Glomerular visceral epithelial cell (primary cell): ENCODE measurements at regions not wholly inside any gene's neighbourhood (a gene's known extent, or its start where the extent isn't known, plus 50 kb on each side); places are given as distances from the start of the nearest gene placed in this dataset.

Experiments used
- DNase-seq: peaks from one replicate; pipeline ENCODE4 v3.0.0-alpha.2; 2016; ENCODE audit errors: extremely low spot score

DNA sequence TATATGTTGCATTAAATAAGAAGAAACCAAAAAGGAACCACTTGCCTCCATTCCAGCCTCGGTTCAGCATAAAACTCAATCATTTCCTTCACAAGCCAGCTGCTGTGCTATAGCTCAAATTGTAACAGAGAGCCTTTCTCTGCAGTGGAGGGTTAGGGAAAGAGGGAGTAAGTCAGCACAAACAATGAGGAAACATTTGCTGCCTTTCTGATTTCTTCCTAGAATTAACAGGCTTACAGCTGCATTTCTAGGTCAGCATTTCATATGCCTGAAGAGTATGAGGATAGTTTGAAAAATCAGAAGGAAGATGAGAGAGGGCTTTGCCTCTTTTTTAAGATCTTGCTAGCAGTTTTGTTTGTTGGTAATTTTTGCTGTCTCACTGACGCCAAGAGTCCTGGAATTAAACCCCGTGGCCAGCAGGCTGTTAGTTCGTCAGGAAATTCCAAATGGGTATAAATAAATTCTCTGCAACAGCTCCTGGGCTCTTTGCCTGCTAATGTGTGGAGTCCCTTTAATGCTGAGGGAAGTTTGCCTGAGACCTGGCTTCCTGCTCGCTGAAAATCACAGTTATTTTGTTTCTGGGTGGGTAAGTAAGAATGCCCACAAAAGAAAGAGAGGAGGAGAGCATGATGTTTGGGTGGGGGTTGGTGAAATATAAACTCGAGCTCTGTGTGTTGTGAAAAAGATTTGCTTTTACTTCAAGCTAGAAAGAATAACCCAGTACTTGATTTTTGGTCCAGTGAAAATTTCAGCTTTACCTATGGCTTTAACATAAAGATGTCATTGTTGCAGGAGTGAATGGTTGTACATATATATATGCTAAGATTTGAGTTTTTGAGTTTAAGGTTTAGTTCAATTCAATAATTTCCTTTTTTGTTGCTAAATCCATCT is 148.1 kb upstream of the DMRT1 start:
- peak; percentile 26 for DNase-seq

DNA sequence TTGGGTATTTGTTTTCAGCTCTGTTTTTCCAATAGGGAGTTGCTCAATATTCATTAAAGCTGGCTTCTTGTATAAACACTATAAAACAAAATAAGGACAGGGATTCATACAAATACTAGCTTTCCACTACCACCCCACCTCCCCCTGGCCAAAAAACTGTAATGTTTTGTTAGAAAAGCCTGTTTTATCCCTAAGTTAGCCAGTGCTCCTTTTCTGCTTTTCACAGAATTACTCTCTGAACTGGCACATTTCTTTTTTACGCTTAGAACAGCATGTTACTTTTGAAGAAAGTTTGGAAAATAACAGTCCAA is 147.4 kb upstream of the DMRT1 start:
- DNase-seq = no peak

DNA sequence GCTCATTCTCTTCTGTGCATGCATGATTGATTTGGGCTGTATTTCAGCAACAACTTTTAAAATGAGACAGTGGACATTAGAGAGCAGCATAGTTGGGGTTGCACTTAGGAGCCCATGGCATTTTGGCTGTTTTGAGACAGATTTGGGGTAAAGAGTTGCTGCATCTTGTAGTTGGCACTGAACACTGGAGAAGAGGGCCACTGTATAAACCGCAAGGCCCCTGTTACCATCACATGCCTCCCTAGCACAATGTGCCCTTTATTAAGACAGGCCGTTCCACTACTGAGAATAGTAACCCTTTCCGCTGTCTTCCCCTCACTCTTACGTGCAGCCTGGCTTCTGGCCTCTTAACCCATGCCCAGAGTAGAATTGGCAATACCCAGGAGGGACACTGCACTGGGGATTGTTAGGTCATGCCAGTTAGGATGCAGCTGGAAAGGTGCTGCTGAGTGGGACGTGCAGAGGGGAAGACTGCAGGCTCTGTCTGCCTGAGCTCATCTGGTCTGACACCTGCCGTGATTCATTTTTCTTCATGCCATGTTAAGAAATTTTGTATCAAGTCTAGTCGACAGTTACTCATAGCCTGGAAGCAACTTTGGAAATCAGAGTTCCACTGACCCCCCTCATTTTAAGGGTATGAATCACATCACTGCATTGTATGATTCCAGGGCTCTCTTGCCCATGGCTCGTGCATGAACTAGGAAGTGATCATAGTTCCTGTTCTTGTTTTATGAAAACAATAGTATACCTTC is 146.9 kb upstream of the DMRT1 start:
- DNase-seq = peak; percentile 90

DNA sequence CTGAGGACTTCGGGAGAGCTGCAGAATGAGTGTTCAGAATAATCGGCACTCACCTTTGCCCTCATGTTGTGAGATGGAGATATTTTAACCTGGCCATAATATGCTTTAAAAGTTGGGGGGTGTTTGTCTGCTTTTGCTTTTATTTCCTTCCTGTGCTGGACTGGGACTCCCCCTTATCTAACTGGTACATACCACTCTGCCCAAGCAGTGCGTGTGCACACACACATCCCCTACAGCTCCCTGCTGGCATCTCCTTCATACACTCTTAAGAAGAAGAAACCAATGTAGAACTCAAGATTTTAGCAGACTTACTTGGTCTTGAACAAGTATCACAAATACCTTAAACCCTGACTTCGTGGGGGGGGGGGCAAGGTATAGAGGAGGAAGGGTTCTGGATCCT is 146.2 kb upstream of the DMRT1 start:
- no peak for DNase-seq

DNA sequence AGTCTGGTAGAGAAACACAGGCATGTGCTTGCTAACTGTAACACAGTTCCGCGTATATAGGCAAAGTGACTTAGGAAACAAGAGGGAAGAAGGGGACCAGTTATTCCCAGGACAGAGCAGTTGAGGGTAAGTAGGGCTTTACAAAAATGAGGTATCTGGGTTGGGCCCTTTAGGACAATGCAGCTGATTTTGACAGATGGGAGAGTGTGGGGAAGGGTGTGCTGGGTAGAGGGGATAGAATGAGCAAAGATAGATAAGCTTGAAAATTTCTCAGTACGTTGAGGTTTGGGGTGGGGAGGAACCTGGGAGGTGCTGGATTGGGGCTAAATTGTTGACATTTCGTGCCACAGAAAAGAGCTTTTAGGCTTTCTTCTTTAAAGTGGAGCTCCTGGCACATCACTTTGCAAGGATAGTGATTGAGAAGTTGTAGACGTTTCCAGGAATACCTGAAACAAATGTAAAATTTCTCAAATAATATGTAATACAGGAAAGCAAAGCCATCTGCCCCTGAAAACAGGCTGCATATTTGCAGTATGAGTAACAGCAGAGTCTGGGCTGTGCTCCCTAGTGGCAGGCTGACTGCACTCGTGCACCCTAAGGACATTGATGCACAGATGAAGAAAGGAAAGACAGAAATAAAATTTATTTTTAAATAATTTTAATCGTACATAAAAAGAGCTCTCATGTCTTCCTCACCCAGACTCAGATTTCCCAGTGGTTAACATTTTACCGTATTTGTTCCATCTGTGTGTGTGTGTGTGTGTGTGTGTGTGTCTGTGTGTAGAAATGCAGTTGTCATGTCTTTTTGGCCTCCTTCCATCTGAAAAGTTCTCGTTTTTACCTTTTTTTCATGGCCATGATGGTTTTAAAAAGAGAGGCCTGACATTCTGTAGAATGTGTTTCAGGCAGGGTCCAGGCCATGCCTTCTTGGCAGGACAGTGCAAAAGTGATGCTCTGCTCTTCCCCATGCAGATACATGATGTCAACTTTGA is 144.9 kb upstream of the DMRT1 start:
- DNase-seq = peak; percentile 73

DNA sequence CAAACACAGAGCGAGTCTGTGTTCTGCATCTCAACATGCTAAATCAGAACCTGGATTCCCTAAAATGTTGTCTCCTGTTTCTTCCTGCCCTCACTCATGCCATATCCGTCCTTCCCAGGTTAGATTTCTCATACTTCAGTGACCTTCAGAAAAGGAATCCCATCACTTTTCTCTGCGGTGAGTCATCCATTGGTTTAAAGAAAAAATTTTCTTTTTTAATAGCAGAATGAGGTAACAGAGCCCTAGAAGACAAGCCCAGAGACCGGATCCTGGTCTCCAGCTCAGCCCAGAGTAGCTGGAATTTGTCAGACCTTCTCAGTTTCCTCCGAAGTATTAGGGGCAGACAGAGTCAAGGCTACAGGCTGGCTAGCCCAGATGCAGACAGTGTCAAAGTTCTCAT is 143.2 kb upstream of the DMRT1 start:
- peak; percentile 72 for DNase-seq

DNA sequence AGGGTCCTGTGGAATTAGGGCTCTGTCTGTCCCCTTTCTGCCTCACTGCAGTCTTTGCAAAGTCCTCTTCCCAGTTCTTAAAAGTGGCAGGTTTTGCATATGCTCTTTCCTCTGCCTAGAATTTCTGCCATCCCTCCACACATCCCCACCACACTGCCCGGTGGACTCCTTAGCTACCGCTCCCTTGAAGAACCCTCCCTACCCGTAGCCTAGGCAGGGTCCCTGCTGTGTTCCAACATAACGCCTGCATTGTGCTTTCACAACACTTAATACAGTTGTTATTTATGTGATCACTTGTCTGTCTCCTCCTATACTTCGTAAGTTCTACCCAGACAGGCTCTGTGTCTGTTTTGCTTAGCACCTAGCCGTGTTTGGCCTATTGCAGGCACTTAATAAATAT is 142.5 kb upstream of the DMRT1 start:
- no peak for DNase-seq

DNA sequence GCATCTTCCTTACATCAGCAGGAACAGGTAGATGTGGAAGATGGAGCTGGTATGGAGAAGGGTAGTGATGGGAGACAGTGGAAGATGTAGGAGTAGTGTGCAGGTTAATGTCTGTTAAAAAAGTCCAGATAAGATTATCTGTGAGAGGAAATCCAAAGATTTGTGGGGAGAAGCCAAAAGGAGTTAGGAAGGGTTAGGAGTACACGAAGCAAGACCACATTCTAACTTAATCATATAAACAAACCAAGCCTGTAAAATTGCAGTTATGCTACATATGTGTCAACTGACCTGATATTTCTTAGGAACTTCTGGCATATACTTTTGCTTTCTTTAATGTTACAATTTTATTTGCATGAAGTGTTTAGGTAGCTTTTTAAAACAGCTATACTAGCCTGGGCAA is 142.1 kb upstream of the DMRT1 start:
- DNase-seq = no peak

DNA sequence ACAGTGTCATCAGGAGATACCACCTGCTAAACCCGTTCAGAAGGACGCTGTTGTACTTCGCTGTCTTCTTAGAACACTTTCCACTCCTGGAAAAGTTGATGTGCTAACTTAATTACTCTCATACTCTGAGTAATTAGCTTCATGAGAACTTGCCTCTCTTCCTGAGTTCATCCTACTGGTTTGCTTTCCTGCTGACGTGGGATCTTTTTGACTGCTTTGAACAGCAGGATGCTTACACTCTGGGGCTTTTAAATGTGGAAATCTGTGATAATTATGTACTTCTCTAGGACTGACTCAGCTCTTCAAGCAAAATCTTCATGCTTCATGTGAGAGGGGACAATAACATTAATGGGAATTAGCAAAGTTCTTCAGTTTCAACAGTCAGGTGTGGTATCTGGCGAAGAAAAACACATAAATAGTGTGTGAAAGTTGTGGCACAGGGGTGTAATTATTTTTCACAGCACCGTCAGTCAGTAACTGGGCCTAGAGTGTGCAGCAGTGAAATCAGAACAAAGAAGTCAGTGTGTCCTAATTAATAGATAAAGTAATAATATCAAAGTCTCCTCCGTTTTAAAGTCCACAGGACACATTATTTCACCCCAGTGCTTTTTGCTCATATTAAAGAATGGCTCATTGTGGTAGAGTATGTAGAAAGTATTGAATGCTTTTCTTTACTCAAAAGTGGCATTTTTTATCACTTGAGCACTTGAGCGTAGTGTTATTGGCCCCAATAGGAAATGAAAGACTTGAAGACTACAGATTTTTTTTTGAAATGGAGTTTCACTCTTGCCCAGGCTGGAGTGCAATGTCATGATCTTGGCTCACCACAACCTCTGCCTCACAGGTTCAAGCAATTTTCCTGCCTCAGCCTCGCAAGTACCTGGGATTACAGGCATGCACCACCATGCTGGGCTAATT is 140.9 kb upstream of the DMRT1 start:
- no peak for DNase-seq

DNA sequence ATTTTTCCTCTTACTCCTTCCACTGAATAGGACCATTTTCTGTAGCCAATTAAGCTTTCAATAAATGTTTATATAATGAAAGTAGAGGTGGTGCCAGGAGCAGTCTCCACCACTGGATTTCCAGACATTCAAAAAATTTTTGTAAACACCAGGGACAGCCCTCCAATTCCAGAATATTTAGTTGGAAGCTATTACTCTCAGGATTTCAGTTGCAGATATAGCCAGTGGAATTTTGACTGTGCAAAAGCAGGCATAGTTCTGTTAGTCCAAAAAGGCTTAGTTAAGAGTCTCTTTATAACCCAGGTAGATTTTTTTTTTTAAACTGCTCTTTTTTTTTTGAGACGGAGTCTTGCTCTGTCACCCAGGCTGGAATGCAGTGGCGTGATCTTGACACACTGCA is 138.1 kb upstream of the DMRT1 start:
- no peak for DNase-seq

DNA sequence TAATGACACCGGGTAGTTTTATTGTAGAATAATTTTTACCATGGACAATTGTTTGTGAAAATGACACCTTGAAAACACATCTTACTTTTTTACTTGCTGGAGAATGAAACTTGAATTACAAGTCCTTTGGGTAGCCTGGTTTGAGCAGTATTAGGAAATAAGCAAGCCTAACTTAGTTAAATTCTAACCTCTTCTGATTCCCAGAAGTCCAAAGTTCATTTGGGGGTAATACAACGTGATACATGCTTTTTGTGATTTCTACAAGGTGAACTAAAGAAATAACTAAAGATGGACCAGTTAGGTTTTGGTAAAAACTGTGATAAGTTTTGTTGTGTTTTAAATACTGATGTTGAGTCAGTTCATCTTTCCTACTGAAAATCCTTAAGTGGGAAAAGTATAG is 135.4 kb upstream of the DMRT1 start:
- DNase-seq = no peak

DNA sequence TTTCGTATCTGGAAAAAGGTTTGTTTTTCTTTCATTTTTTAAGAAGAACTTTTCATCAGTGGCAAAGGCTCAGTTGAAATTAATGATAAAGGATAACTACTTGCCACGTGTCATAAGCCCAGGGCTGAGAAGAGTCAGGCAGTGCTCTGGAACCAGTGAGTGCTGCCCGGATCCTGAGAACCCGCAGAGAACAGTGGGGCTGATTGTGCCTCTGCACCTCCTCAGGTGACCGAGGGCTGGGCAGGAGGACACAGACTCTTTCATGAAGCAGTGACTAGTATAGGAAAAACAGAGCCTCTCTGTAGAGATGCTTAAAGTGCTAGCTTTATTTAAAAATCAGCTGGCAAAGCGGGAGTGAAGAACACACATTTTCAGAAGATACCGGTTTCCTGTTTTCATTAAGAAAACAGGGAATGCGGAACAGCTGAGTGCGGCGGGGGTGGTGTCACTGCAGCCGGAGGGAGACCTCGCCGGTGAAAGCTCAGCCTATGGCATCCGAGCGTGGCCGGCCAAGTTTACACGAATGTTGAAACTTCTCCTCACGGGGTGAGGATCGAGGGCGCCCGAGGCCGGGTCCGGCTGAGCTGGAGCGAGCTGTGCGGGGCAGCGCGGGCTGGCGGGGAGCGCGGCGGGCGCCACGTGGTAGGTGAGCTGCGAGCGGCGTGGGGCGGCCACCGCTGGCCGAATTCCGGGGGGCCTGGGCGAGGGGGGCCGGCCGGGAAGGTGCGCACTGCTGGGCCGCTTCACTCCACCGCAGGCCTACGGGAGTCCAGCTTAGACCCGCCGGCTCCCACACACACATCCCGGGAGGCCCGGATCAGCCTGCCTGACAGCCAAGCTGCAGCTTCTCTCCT is 134.7 kb upstream of the DMRT1 start:
- DNase-seq = peak; percentile 61

DNA sequence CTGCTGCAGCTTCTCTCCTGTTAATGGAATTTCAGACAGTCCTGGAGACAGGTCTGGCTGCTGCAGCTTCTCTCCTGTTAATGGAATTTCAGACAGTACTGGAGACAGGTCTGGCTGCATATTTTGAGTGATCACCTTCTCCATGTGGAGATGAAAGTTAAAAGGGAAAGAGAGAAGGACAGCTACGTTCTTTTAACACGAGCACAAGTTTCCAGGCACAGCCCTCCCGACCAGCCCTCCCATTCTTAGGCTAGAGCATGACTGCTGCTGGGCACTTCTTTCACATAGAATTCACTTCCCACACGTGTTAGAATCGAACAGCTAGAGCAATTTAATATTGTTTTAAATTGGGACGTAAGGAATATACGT is 133.3 kb upstream of the DMRT1 start:
- no peak for DNase-seq

DNA sequence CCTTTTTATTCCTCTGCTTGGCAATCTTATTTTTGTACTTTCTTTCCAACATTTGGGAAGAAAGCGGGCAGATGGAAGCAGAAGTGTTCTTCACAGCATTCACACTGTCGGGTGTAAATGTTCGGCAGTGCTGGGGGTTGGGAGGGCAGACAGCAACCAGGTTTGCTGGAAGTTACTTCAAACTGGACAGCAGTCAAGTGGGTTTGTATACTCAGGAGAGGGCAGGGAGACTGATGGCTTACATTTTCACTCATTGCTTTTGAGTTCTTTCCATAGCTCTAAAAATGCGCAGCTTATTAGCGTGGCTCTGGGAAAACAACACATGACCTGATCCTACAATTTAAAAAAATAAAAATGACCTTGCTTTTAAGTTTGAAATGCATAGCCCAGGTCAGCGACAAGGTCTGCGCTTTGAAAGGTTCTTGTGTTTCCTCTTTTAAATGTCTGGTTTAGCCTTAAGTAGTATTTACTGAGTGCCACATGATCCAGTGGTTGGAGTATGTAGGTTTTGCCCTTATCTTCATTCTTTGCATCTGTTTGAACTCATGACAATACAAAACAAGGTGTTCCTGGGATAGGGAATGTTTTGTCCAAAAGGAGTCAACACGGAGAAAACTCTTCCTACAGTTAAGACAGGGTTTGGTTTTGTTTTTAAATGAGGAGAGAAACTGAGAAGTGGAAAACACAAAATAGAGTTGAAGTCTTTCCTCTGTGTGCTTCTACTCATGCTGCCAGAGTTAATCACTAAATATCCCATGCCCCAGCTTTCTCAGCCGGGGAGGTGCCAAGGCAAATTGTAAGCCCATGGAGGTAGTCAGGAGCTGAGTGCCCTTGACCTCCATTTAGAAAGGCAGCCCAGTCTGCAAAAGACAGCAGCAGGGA is 132.7 kb upstream of the DMRT1 start:
- DNase-seq = peak; percentile 32

DNA sequence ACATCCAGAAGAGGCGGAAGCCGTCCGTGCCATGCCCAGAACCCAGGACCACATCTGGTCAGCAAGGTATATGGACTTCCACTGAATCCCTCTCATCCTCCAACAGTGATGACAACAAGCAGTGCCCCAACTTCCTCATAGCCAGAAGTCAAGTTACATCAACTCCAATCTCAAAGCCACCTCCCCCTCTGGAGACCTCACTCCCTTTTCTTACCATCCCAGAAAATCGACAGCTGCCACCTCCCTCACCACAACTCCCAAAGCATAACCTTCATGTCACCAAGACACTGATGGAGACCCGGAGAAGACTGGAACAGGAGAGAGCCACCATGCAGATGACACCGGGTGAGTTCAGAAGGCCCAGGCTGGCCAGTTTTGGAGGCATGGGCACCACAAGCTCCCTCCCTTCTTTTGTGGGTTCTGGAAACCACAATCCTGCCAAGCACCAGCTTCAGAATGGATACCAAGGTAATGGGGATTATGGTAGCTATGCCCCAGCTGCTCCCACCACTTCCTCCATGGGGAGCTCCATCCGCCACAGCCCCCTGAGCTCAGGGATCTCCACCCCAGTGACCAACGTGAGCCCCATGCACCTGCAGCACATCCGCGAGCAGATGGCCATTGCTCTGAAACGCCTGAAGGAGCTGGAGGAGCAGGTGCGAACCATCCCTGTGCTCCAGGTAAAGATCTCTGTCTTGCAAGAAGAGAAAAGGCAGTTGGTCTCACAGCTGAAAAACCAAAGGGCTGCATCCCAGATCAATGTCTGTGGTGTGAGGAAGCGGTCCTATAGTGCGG is 130.3 kb upstream of the DMRT1 start:
- no peak for DNase-seq

DNA sequence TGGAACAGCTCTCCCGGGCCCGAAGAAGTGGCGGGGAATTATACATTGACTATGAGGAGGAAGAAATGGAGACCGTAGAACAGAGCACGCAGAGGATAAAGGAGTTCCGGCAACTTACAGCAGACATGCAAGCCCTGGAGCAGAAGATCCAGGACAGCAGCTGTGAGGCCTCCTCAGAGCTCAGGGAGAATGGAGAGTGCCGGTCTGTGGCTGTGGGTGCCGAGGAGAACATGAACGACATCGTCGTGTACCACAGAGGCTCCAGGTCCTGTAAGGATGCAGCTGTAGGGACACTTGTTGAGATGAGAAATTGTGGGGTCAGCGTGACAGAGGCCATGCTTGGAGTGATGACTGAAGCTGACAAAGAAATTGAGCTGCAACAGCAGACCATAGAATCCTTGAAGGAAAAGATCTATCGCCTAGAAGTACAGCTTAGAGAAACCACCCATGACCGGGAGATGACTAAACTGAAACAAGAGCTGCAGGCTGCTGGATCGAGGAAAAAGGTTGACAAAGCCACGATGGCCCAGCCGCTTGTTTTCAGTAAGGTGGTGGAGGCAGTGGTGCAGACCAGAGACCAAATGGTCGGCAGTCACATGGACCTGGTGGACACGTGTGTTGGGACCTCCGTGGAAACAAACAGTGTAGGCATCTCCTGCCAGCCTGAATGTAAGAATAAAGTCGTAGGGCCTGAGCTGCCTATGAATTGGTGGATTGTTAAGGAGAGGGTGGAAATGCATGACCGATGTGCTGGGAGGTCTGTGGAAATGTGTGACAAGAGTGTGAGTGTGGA is 129.5 kb upstream of the DMRT1 start:
- DNase-seq = no peak

DNA sequence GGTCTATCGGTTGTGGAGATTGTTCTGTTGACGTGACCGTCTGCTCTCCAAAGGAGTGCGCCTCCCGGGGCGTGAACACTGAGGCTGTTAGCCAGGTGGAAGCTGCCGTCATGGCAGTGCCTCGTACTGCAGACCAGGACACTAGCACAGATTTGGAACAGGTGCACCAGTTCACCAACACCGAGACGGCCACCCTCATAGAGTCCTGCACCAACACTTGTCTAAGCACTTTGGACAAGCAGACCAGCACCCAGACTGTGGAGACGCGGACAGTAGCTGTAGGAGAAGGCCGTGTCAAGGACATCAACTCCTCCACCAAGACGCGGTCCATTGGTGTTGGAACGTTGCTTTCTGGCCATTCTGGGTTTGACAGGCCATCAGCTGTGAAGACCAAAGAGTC is 128.9 kb upstream of the DMRT1 start:
- no peak for DNase-seq

DNA sequence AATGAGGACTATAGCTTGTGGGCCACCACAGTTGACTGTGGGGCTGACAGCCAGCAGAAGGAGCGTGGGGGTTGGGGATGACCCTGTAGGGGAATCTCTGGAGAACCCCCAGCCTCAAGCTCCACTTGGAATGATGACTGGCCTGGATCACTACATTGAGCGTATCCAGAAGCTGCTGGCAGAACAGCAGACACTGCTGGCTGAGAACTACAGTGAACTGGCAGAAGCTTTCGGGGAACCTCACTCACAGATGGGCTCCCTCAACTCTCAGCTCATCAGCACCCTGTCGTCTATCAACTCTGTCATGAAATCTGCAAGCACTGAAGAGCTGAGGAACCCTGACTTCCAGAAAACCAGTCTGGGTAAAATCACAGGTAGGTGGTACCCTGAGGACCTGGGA is 128.4 kb upstream of the DMRT1 start:
- no peak for DNase-seq
